ENCODE measurements at regions not wholly inside any gene's neighbourhood (a gene's known extent, or its start where the extent isn't known, plus 50 kb on each side); places are given as distances from the start of the nearest gene placed in this dataset.

DNA sequence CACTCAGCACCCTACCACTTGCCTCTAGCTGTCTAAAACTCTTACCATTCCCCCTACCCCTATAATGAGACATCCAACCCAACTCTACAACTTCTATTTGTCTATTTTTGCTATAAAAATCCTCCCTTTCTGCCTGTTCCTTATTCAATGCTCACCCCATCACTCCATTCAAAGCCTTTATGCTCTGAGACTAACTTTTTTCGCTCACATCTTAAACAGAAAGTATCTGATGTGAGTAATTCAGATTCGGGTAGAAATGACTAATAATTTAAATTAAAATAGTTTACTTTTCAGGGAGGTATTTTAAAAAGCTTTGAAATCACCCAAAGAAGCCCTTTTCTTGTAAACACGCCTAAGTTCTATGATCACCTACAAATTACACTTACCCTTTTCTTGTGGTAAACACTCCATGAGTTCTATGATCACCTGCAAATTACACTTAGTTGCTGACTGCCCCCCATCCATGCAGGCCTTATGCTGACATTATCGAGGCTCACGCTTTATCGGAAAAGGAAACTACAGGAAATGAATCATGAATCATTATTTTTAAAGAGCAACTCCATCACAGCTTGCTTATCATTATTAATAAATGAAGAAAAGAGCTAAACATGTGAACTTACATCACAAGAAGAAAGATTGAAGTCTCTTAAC is 168.7 kb upstream of the PPP1R2C start:
- DNase-seq = no peak

GRCh38 chrX:42948723-42949657 is 171.0 kb upstream of the PPP1R2C start:
- no peak for DNase-seq

- no peak for DNase-seq
Observed at GRCh38 chrX:42951747-42952146, 173.8 kb upstream of the PPP1R2C start.

DNA sequence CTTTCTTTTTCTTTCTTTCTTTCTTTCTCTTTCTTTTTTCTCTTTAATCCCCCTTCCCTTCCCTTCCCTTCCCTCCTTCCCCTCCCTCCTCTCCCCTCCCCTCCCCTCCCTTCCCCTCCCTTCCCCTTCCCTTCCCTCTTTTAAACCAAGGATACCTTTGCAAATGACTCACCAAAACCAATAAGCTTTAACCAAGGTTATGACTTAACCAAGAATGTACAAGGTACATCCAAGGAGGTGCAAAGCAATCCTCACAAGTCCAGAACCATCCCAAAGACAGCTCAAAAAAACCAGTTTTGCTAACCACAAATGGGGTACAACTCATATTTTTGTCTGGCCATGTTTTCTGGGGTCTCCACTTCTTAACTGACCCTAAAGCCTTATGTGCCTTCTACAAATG is 174.7 kb upstream of the PPP1R2C start:
- DNase-seq = no peak

GRCh38 chrX:42954880-42955279 is 176.9 kb upstream of the PPP1R2C start:
- no peak for DNase-seq

GRCh38 chrX:42955349-42955748 is 177.4 kb upstream of the PPP1R2C start:
- no peak for DNase-seq

DNA sequence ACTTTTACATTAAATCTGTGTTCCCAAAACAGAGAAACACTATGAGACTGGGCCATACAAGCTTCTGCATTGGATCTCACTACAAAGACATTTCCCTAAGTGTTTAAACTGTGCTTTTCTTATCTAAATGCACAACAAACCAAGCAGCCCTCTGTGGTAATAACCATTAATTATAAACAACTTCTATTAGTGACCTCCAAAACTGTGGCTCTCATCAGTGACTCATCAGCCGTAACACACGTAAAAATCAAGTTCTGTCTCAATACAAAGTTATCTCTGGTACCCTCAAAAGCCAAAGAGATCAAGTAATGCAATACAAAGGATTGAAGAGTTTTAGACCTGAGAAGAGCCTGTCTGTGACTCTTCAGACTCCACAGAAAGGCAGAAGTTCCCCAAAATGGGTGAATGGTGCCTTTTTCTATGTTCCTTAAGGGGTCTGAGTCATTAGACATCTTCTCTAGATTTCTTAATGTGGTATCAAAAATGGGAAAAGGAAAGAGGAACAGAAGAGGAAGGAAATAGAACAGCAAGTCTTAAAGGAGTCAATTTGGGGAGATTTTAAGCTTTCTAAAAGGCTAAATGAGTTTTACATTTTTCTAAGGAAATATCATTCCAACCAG is 189.8 kb upstream of the PPP1R2C start:
- no peak for DNase-seq

- no peak for DNase-seq
Observed at GRCh38 chrX:42973321-42973720, 195.4 kb upstream of the PPP1R2C start.

- no peak for DNase-seq
Observed at GRCh38 chrX:42975906-42976305, 197.9 kb upstream of the PPP1R2C start.

DNA sequence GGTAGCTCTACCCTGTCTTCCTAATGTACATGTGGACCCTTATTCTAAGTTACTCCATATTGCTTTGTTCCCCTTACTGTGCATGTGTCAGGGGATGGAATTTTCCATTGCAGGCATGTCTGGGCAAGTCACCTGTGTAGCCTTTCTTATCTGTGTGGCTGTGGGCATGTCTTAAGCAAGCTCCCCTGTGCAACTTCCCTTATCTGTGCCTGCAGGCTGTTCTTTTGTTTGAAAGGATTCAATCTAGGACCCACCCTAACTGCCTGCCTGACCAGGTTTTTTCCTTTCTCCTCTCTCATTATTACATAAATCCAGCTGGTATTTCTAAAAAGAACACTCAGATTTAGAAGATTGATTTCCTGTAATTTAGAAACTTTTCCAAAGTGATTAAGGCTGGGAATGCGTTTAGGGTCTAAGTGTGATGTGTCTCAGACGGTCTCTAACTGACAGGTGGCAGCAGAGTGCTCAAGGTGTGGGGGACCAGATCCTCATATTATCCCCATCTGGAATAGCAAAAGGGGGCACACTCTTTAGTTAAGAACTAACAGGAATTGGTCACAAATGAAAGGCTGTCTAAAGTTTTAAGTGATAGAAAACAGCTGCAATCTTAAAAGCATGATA is 198.9 kb upstream of the PPP1R2C start:
- peak; percentile 72 for DNase-seq

DNA sequence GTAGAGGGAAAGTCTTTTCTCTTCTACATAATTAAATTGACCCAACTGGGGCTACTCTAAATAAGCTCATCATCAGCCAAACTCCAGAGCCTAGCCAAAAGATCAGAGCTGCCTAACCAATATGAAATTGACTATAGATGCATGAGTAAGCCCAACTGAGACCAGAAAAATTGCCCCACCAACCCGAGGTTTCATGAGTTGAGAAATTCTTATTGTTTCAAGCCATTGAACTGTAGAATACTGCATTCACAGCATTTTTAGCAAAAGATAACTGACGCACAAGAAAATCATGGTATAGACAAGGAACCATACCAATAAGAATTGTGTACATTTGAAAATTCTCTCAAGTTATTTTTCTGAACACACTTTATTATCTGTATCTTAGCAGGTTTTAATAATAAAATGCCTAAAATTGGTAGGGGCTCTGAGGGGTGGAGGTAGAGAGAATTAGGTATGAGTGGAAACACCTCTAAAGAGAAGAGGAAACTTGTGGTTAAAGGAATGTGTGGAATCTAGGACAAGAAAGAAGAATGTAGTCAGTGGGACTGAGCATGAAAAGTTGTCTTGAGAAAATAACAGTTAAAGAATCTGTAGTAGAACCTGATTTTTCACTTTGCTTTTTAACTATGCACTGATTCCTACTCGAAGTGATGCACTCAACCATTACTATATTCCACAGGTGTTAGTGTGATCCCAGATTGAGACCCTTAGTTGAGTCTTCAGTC is 200.9 kb upstream of the PPP1R2C start:
- no peak for DNase-seq

- no peak for DNase-seq
Observed at GRCh38 chrX:42988700-42989099, 210.7 kb upstream of the PPP1R2C start.

GRCh38 chrX:42992199-42992943 is 214.4 kb upstream of the PPP1R2C start:
- DNase-seq = no peak

GRCh38 chrX:42996861-42997260 is 218.9 kb upstream of the PPP1R2C start:
- no peak for DNase-seq

DNA sequence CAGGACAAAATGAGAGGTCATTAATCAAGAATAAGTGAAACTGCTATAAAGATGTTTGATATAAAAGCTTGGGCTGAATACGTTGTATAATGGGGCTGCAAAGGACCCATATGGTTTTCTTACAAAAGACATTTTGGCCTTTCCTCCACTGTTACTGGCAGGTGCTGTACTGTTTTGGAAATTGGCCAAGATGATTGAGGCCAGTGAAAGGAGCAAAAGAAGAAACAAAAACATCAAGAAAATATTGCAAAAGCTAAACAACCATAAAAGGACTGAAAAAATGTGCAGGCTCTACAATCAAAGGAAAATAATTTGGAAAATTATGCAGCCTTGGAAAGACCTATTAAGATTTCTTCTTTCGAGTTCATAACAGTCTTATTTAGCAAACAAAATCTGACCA is 222.2 kb upstream of the PPP1R2C start:
- DNase-seq = no peak

DNA sequence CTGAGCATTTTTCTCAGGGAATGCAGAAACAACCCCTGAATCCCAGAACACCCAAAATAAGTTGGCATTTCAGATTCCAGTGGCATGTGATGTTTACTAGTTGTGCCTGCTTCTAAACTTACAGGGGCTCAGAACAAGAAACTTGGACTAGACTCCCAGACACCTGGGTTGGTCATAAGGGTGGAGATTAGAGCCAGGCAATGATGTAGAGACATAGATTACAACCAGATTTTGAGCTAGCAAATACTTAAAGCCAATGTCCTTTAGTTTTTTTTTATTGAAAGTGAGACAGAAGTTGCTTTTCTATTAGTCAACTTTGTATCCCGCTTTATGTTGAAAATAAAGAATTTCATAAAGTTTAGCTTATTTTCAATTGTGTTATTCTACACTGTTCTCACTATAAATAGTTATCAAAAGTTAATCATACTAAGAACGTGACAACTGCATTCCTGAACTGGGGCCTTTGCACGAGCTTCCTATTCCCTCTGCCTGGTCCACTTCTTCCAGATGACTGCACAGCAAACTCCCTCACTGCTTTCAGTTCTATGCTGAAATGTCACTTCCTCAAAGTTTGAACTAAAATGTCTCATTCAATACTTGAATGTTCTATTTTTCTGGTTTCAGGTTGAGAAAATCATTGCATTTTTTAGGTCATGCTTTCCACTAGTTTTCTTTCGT is 224.7 kb upstream of the PPP1R2C start:
- no peak for DNase-seq

DNA sequence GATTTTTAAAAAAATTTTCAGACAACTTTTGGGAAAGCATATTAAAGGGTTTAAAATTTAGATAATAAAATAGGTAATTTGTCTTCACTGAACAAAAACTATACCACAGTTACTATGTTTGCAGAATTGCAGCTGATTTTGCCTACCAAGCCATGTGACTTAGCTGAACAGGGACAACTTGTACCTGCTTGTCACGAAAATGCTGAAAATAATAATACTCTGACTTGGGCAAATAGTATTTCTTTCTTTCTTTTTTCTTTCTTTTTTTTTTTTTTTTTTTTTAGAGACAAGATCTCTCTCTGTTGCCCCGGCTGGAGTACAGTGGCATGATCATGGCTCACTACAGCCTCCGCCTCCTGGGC is 225.2 kb upstream of the PPP1R2C start:
- no peak for DNase-seq

DNA sequence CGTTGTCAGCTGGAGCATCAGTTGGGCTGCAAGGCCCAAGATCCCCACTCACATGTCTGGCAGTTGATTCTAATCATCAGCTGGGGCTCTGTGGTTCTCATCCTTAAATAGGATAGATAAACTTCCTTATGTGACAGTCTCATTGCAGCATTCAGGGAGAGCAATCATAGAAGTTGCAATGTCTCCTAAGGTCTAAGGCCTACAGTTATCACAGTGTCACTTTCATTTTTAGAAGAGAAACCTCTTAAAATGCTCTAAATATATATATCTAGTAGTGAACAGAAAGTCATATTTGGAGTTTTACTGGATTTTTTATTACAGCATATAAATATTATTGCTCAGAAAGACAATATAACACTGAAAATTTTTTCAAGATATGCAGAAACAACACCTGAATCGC is 226.0 kb upstream of the PPP1R2C start:
- DNase-seq = no peak

DNA sequence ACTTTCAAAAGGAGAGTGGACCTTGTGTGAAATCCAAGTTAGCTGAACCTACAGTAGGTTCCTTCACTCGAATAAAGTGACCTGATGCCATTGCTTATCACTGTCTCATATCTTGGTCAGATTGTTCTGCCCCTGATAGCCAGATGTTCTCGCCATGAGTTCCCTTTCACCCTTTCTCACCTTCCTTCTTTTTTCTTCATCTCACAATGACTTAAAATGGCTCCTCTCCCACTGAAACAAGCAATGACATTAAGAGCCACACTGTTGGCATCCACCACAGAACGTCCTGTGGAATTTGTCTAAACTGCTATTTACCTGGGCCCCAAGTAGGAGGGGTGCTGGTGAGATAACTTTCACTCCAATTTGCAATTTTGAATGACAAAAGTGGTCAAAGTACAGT is 227.6 kb upstream of the PPP1R2C start:
- no peak for DNase-seq

DNA sequence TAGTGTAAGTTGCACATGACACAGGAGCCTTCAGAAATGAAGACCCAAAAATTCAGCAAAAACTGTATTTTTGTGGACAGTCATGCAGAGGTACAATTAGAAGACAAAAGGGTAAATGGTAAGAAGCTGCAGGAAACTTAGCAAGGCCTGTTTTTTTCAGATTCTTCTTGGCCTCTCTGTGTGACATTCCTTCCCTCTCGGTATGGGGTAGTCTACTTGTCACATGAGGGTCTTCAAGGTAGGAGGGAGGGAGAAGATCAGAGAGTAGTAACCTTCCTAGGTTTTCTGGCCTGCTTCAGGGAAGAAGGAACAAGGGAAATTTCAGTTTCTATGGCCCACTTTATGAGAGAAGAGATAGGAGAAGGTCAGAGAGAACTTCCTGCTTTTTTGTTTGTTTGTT is 230.4 kb upstream of the PPP1R2C start:
- no peak for DNase-seq

DNA sequence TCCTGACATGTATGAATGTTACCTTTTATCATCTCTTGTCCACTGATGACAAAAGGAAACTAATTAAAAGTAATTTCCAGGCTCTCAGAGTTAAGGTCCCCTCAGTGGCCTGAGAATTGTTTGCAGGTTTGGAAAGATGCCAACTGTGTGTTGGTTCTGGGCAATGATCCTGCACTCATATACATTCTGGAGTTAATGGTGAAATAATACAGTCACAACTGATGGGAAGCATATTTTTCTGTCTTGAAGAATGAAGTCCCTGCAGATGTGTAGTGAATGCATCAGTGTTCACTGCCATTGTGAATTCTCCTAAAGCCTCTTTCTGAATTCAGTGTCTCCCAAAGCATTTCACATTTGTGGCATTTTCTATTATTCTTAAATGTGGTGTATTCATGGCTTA is 238.1 kb upstream of the PPP1R2C start:
- no peak for DNase-seq

GRCh38 chrX:43018031-43018430 is 240.1 kb upstream of the PPP1R2C start:
- no peak for DNase-seq
